ENCODE measurements at regions not wholly inside any gene's neighbourhood (a gene's known extent, or its start where the extent isn't known, plus 50 kb on each side); places are given as distances from the start of the nearest gene placed in this dataset.
"Not testable (repeated sequence)": the region's sequence is repeated elsewhere in the genome, so short reads cannot be mapped to it uniquely, and the experiment has no call there.

DNA sequence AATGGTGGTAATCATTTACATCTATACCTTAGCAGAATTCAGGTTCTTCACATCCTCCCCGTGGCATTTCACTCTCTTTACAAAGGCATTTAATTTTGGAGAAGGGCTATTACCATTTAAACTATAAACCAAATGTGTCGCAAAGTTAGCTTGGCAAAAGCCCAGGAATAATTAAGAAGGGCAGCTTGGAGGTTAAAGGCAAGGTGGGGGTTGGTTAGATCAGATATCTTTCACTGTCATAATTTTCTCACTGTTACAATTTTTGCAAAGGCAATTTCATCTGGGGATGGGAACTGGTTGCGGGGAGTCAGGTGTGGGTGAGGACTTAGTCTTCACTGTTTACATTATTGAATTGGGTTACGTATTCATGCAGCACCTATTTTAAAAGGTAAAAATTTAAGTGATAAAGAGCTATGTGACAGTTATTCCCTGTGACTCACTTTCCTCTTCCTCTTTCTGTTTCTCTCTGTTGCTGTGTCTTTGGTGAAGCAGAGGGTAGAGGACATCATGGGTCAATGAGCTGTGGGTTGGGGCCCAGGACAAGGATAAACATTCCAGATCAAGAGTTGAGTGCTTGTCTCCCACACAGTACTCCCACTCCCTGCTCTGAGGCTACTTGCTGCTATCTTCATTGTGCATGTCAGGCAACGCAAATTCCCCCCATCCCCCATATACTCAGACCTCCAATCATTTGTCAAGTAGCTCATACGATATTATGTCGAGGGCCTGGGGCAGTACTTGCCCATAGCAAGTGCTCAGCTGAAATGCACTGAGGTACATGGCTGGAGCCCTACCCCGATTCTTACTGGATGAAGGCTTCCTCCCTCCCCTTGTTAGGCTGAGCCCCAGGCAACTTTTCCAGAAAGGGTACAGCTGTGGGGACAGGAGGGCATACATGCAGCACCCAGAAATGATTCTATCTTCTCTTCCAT, 223.1 kb upstream of the MYLIP start:
- no peak for DNase-seq (ENCODE audit: low spot score)

DNA sequence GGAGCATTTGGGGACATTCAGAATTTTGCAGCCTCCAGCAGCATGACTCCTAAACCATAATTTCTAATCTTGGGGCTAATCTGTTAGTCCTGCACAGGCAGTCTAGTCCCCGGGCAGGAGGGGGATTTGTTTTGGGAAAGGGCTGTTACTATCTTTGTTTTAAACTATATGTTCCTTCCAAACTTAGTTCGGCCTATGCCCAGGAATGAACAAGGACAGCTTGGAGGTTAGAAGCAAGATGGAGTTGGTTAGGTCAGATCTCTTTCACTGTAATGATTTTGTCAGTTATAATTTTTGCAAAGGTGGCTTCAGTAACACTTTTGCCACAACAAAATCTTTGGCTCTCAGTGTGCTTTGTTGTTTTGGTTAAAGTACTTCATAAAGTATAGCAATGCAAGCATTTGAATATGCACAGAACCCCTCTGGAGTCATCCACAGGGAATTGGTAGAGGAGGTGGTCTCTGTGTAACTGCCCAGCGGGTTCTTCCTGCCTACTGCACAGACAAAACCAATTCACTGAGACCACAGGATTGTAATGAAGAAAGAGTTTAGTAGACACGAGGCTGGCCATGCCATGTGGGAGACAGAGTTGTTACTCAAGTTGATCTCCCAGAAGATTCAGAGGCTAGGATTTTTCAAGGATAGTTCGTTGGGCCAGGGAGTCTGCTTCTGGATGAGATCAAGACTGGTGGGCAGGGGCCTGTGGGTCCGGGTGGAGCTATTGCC, 224.1 kb upstream of the MYLIP start:
- no peak for DNase-seq (ENCODE audit: low spot score)

DNA sequence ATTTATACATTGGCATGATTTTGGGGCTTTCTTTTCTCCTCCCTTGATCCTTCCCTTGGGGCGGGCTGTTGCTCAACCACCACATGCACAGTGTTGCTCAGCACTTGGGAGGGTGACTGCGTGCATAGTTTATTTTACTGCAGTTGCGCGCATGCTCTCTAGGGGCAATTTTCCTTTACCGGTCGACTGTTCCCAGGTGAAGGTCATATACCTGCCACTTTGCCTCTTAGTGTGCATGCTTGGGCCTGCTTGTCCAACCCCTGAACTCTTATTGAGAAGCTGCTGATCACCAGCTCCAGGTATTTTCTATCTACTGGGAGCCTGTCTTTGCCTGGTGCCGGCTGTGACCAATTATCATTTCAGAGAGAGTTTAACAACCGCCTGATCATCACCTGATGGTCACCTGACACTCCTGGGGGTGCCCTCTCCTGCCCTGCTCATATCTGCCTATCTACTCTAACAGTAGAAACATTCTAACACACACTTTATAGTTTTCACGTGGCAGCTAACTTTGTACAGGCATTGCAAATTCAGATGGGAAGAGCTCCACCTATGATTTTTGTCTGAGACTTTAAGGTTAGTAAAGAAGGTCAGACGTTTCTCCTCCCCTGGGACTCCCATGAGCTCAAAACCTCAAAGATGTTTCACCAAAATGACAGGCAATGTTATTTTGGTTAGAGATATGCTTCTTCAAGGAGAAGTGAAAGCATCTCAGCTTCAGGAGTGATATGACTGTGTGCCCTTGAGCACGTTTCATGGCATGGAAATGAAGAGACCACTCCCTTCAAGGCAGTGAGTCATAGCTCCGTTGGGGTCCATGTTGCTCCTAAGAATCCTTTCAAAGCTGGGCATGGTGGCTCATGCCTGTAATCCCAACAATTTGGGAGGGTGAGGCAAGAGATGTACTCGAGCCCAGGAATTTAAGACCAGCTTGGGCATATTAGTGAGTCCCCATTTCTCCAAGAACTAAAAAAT, 227.5 kb upstream of the MYLIP start:
- DNase-seq (ENCODE audit: low spot score): no peak

DNA sequence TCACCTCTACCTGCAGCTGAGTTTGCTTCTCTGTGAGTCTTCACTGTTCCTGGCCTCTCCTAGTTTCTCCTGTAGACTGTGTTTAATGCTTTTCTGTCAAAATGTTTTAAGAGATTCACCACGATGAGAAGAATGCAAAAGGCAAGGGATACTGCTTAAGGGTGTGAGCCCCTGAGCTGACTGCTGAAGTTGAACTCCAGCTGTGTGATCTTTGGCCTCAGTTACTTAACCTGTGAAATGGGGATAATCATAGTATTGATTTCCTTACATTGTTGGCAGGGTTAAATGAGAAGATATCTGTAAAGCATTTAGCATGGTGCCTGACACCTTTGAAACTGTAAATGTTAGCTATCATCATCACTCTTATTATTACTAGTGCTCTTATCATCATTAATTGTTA, 230.2 kb upstream of the MYLIP start:
- DNase-seq (ENCODE audit: low spot score): no peak

DNA sequence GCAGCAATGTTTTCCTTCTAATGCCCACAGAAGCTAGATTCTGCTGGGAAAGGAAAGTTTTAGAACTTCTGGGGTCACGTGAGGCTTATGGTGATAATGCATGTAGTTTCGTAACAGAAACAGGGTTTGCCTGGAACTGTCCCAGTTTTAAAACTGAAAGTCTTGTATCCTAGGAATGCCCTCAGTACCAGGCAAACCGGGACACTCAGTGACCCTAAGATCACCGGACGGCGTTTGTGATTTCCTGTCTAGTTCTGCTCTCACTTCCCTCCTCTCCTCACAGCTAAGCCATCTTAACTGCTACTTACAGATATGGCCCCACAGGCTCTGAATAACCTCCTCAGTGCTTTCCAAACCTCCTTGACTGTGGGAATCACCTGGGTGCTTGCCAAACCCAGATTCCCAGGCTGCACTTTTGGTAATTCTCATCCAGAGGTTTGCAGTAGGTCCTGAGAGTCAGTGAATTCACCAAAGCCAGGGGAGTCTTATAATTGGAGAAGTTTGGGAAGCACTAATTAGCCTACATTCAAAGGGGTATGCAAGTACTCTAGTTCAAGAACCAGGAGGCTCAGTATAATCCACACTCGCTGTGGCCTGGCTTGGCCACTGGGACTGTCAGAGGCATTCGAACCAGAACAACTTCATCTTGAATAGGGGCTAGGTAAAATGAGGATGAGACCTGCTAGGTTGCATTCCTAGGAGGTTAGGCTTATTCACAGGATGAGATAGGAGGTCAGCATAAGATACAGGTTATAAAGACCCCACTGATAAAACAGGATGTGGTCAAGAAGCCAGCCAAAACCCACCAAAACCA, 231.6 kb upstream of the MYLIP start:
- DNase-seq (ENCODE audit: low spot score): no peak

DNA sequence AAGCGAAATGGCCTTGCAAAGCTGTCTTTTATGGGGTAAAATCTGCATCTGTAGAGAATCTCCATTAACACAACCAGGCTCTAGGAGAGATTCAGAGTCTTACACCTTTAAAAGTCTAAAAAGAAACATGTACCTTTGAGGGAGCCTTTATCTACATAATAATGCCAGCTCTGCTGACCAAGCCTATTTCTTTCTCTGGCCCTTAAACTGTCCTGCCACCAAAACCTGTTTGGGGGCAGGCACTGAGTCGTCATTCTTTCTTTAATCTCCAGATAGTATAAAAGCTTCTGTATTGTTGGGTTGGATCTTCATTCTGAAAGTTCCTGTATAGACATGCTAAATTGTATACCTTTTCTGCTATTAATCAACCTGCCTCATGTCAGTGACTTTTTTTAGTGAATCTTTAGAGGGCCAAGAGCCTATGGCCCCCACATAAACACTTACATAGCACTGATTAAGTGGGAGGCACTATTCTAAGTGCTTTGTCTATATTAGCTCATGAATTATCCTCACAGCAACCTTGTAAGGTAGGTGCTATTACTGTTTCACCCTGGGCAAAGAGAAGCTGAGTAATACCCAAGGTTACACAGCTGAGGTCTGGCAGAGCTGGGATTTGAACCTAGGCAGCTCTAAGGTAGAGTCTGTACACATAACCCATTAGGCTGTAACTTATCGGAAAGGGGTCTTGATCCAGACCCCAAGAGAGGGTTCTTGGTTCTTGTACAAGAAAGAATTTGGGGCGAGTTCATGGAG, 232.3 kb upstream of the DTNBP1 start:
- DNase-seq (ENCODE audit: low spot score): no peak

DNA sequence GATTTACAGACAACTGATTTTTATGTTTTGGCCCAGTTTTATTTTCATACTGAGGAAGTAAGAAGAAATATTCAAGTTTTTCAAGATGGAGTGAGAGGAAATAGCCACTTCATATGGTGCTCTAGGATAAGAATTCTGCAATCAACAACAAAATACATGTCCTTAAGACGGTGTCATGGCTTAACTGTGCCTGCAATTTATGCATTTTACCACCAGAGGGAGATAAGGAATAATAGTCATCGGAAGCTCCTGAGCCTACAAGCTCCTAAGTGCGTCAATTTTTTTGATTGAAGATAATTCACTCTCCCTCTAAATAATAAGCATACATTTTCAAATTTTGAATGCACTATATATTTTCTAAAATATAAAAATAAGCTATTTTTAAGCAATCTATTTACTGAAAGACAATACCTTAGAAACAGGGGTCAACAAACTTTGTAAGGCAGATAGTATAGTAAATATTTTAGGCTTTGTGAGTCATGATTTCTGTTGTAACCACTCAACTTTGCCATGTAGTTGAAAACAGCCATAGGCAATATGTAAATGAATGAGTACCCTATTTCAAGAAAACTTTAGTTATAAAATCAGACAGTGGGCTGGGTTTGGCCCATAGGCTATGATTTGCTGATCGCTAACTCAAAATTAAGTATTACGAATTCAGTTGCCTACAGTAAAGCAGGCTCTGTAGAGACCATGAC, 230.9 kb upstream of the DTNBP1 start:
- peak; percentile 82 for DNase-seq (ENCODE audit: low spot score)

DNA sequence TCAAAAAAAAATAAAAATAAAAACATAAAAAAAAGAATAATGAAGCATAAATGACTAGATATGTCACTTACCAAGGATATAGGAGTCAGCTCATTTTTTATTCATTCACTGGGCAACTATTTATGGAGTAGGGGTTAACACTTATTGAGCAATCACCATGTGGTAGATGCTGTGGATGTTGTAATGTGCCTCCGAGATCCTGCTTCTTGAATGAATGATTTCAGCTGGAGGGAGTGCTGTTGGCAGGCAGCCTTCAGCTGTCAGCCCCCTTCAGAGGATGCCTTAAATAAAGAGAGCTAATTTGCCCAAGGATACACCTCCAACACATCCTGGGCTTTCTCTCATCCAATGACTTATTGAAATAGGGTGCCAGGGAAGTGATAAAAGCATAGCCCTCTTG, 229.5 kb upstream of the DTNBP1 start:
- DNase-seq (ENCODE audit: low spot score): no peak

DNA sequence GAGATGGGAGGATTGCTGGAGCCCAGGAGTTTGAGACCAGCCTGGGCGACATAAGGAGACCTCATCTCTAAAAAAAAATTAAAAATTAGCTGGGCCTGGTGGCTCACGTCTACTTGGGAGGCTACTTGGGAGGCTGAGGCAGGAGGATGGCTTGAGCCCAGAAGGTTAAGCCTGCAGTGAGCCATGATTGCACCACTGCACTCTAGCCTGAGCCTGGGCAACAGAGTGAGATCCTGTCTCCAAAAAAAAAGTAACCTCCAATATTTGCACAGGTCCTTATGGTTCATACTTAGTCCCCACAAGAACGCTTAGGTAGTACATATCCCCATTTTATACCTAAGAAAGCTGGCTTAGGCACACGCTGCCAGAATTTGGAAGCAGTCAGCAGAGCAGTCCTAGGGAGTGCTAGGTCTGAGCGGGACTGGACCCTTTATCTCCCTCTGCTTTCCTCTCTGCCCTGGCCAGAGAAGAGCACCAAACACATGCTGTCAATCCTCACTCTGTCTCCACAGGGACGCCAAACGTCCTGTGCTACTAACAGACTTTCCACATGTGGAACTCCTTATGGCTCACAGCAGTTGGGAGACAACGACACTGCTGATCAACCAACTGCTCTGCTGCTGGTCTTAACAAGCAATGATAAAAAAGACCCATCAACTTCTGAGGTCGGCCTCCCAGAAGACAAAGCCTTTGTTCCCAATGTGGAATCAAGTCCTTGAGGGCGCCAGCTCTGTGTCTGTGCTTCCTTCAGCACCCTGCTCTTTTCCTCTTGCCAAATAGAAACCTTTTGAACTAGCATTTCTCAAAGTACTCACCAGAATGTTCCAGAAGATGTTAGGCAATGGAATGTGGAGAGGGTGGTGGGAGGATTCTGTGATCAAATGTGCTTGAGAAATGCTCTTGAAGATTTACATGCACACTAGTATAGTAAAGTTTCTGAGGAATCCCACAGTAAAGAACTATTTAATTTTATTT, 226.3 kb upstream of the DTNBP1 start:
- DNase-seq (ENCODE audit: low spot score): no peak

DNA sequence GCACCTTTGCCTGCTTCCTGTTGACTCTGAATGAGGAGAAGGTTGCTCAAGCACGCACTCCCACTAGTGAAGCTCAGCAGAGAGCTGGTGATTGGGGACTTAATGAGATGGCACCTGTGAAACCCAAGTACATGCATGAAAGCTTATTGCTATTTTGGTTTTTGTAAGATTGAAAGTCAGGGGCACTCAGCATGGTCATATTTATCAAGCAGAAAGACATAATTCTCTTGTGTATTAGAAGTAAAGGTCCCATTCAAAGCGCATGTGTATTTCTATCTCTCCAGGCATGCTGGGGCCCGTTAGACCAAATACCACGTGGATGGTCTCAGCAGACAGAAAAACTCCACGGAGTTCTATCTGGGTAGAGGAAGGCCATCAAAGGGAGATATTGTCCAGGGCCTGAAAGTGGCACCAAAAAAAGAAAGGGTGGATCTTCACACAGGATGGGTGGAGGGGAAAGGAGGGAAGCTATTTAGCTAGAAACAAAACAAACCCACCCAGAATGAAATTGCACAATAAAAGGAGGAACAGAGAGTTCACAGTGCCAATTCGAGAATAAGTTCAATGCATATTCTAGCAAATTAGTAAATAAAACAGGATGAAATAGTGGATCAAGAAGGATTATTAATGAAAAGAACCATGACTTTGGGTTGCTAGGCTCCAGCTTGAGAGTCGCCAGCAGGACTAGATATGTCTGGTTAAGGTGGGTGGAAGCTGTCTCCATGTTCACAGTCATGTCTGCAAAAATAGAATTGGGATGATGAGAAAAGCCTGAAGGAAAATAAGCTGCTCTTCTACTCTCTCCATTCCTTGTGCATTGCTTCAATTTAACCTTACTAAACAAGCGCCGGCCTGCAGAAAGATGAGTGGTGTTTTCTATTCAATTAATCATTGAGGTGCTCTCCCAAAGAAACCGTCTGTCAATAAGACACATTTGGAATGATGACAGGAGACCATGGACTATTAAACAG, 224.9 kb upstream of the DTNBP1 start:
- no peak for DNase-seq (ENCODE audit: low spot score)

DNA sequence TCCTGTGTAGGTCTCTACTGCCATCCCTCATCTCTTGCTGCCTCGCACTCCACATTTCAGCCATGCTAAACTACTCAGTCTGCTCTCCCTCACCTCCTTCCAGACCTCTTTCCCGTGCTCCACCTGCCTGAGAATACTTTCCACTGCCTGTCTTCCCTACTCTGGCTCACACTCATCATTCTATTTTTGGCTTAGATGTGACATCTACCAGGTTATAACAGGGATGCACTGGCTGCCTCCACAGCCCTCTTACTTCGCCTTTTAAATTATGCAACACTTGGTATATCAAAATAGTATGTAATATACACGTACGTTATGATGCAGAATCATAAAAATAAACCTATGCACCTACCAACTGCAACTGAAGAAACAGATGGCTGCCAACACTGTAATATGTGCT, 222.8 kb upstream of the DTNBP1 start:
- DNase-seq (ENCODE audit: low spot score): no peak

DNA sequence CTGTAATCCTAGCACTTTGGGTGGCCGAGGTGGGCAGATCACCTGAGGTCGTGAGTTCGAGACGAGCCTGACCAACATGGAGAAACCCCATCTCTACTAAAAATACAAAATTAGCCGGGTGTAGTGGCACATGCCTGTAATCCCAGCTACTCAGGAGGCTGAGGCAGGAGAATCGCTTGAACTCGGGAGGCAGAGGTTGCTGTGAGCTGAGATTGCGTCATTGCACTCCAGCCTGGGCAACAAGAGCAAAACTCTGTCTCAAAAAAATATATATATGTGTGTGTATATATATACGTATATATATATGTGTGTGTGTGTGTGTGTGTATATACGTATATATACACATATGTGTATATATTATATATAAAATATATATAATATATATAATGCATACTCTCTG, 220.8 kb upstream of the DTNBP1 start:
- DNase-seq (ENCODE audit: low spot score): not testable (repeated sequence)

DNA sequence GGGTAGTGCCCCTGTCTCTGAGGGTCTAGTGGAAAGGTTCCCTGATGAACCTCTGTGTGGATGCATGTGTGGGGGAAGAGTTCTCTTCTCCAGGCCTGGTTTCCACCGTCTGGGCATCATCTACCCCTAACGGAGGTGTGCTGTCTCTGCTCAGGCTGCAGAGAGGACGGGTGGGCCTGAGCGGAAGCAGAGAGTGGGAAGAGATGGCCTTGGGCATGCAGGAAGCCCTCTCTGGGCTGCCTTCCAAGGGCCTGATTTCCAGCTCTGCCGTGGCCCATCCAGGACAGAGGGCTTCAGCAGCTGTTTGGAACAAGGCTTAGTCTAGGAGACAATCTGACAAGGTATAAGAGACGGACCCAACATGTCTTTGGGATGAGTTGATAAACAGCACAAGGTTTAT, 220.1 kb upstream of the DTNBP1 start:
- no peak for DNase-seq (ENCODE audit: low spot score)

DNA sequence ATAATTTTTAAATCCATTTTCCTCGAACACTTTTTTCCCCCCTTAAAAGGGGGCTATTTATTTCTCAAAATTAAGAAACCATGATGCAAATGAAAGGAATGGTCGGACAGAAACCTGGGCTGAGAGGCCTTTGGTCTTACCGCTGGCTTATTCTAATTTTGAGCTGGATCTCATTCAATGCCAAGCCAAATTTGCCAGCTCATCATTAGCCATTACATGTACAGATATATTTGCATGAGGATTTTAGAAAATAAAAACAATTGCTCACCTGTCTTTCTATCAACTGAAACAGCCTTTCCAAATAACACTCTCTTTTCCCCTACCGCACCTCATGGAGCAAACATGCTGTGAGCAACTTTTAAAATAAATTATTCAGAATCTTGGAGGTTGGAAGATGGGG, 219.5 kb upstream of the DTNBP1 start:
- no peak for DNase-seq (ENCODE audit: low spot score)

DNA sequence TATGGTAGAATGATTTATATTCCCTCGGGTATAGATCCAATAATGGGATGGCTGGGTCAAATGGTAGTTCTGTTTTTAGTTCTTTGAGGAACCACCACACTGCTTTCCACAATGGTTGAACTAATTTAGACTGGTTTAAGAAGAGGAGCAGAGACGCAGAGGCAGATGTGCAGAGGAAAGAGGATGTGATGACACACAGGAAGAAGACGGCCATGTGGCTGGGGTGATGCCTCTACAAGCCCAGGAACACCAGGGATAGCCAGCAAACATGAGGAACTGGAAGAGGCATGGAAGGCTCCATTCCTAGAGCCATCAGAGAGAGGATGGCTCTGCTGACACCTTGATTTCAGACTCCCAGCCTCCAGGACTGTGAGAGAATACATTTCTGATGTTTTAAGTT, 218.3 kb upstream of the DTNBP1 start:
- no peak for DNase-seq (ENCODE audit: low spot score)

DNA sequence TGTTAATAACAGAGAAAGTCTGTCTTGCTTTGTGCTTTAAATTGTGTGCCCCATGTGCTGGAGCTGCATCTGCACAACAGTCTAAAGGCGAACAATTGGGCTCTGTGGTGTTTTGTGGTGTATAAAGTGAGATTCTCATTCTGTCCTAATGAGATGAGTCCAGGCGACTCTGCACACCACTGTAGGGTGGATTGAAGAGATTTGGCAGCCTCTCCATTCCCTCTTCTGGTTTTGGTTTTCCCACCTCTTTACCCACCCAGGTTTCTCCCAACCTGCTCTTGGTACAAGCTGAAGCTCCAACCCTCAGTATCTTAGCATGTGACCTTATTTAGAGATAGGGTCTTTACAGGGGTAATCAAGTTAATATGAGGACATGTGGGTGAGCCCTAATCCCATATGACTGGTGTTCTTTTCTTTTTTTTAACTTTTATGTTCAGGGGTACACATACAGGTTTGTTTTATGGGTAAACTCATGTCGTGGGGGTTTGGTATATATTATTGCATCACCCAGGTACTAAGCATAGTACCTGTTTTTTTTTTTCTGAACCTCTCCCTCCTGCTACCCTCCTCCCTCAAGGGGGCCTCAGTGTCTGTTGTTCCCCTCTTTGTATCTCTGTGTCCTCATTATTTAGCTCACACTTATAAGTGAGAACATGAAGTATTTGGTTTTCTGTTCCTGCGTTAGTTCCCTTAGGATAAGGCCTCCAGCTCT, 217.6 kb upstream of the DTNBP1 start:
- no peak for DNase-seq (ENCODE audit: low spot score)
